Activated naive CD8-positive, alpha-beta T cell treated with anti-CD3 and anti-CD28 coated beads for 36 hours (primary cell): ENCODE measurements at regions not wholly inside any gene's neighbourhood (a gene's known extent, or its start where the extent isn't known, plus 50 kb on each side); places are given as distances from the start of the nearest gene placed in this dataset.

ENCODE experiments used
- DNase-seq: peaks from one replicate; pipeline ENCODE4 v3.0.0; 2021
- H3K27ac Mint-ChIP-seq: one replicate; pipeline ENCODE4 v1.8.0; 2022; ENCODE audit warnings: mild to moderate bottlenecking, moderate library complexity, mixed read lengths
- H3K27me3 Mint-ChIP-seq: one replicate; pipeline ENCODE4 v1.8.0; 2022; ENCODE audit warnings: mild to moderate bottlenecking, mixed read lengths
- H3K36me3 Mint-ChIP-seq: one replicate; pipeline ENCODE4 v1.8.0; 2021; ENCODE audit warnings: mild to moderate bottlenecking, mixed read lengths
- H3K4me1 Mint-ChIP-seq: one replicate; pipeline ENCODE4 v1.8.0; 2021; ENCODE audit warnings: mixed read lengths
- H3K4me3 Mint-ChIP-seq: one replicate; pipeline ENCODE4 v1.8.0; 2022; ENCODE audit warnings: mild to moderate bottlenecking, moderate library complexity, mixed read lengths
- H3K9me3 Mint-ChIP-seq: one replicate; pipeline ENCODE4 v1.8.0; 2022; ENCODE audit warnings: mixed read lengths

- no peak overlapping the region for H3K27ac Mint-ChIP-seq
- no peak for DNase-seq
- no peak overlapping the region for H3K4me3 Mint-ChIP-seq
- no peaks in the 10 kb centered on the region for H3K4me1 Mint-ChIP-seq
- H3K36me3 Mint-ChIP-seq, result no peaks in the 10 kb centered on the region
- no peaks in the 10 kb centered on the region for H3K27me3 Mint-ChIP-seq
- no peaks in the 10 kb centered on the region for H3K9me3 Mint-ChIP-seq
These were observed 107.3 kb upstream of the ALDH1B1 start for GRCh38 chr9:38285236-38285635.

GRCh38 chr9:38284588-38285051, 107.9 kb upstream of the ALDH1B1 start:
- no peaks in the 10 kb centered on the region for H3K4me1 Mint-ChIP-seq
- H3K27ac Mint-ChIP-seq, result no peak overlapping the region
- DNase-seq, result no peak
- H3K36me3 Mint-ChIP-seq, result no peaks in the 10 kb centered on the region
- no peaks in the 10 kb centered on the region for H3K9me3 Mint-ChIP-seq
- no peaks in the 10 kb centered on the region for H3K27me3 Mint-ChIP-seq
- no peak overlapping the region for H3K4me3 Mint-ChIP-seq

GRCh38 chr9:38284039-38284575, 108.4 kb upstream of the ALDH1B1 start:
- Mint-ChIP-seq H3K36me3 (no peaks in the 10 kb centered on the region), H3K4me3 (no peak overlapping the region), H3K27me3 (no peaks in the 10 kb centered on the region), H3K9me3 (no peaks in the 10 kb centered on the region), H3K27ac (no peak overlapping the region), H3K4me1 (peaks cover 4% of the 10 kb centered on the region)
- no peak for DNase-seq

- H3K27me3 Mint-ChIP-seq, result no peaks in the 10 kb centered on the region
- no peak overlapping the region for H3K27ac Mint-ChIP-seq
- H3K9me3 Mint-ChIP-seq, result no peaks in the 10 kb centered on the region
- H3K36me3 Mint-ChIP-seq, result no peaks in the 10 kb centered on the region
- peaks cover 12% of the 10 kb centered on the region for H3K4me1 Mint-ChIP-seq
- no peak overlapping the region for H3K4me3 Mint-ChIP-seq
- DNase-seq, result no peak
These were observed 109.7 kb upstream of the ALDH1B1 start for GRCh38 chr9:38282756-38283155.

DNA sequence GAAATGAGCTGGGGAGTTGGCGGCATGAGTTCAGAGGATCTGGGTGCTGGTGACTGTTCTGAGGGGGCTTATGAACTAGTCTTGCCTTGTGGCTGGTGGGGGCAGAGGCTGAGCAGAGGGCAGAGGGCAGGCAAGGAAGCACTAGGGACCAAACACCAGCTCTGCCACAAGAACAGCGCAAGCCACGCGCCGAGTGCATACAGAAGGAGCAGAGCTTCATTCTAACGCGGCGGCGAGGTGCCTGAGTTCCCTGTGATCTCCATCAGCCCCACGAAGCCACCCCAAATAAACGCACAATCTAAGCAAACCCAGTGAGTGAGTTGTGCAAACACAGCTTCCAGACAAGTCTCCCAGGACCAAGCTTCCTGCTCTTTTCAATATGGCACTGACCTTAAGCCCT, 110.6 kb upstream of the ALDH1B1 start:
- H3K36me3 Mint-ChIP-seq, result no peaks in the 10 kb centered on the region
- DNase-seq, result no peak
- H3K27me3 Mint-ChIP-seq, result no peaks in the 10 kb centered on the region
- peaks cover 12% of the 10 kb centered on the region for H3K4me1 Mint-ChIP-seq
- H3K27ac Mint-ChIP-seq, result no peak overlapping the region
- no peaks in the 10 kb centered on the region for H3K9me3 Mint-ChIP-seq
- H3K4me3 Mint-ChIP-seq, result no peak overlapping the region

DNA sequence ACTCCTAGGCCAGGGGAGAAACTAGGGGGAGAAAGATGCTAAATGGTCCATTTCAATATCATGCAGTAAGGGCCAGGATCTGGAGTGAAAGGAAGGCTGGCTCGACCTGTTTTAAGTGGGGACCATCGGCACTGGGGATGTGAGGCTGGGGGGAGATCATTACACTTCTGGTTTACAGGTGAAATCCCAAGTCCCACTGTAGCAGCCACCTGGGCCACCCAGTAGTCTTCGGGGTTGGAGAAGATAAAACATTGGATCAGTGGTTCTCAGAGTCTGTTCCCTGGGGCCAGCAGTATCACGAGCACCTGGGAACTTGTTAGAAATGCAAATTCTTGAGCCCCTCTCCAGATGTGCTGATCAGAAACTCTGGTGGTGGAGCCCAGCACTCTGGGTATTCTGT, 111.3 kb upstream of the ALDH1B1 start:
- Mint-ChIP-seq H3K4me3 (no peak overlapping the region), H3K4me1 (peaks cover 12% of the 10 kb centered on the region), H3K27ac (no peak overlapping the region), H3K27me3 (no peaks in the 10 kb centered on the region), H3K36me3 (no peaks in the 10 kb centered on the region), H3K9me3 (no peaks in the 10 kb centered on the region)
- no peak for DNase-seq

GRCh38 chr9:38280251-38280800, 112.2 kb upstream of the ALDH1B1 start:
- Mint-ChIP-seq H3K27ac (no peak overlapping the region), H3K9me3 (no peaks in the 10 kb centered on the region), H3K36me3 (no peaks in the 10 kb centered on the region), H3K4me3 (no peak overlapping the region), H3K4me1 (peaks cover 12% of the 10 kb centered on the region), H3K27me3 (no peaks in the 10 kb centered on the region)
- DNase-seq, result no peak

DNA sequence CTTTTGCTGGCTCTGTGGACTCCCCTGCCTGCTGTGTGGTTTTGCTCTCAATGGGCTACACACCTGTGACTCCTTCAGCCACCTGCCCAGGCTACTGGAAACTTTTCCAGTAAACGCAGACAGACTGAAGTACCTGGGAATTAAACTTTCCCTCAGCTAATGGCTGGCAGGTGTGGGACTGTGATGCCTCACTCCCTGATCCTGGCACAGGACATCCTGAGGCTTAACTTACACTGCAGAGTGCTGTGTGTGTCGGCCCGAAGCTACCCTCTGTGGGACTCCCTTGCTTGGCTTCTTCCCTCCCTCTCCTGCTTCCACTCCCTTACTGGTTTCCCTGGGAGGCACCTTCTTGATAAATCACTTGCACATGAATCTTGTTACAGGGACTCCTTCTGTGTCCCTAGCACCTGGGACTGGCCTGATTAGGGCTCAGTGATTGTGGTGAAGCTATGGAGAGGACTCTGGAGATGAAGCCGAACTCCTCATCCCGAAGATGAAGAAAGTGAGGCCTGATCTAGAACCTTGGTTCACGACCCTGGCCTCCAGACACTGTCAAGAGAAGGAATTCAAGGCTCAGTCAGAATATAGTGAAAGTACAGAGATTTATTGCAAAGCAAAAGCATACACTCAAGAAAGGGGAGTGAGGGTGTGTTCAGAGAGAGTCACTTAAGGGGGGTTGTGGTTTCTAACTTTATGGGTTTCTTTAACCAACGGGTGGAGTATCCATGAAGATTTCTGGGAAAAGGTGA, 113.4 kb upstream of the ALDH1B1 start:
- Mint-ChIP-seq H3K9me3 (no peaks in the 10 kb centered on the region), H3K36me3 (no peaks in the 10 kb centered on the region), H3K4me3 (no peak overlapping the region), H3K4me1 (peaks cover 12% of the 10 kb centered on the region), H3K27me3 (no peaks in the 10 kb centered on the region), H3K27ac (no peak overlapping the region)
- no peak for DNase-seq

GRCh38 chr9:38278457-38278856, 114.0 kb upstream of the ALDH1B1 start:
- Mint-ChIP-seq H3K36me3 (no peaks in the 10 kb centered on the region), H3K9me3 (no peaks in the 10 kb centered on the region), H3K27me3 (no peaks in the 10 kb centered on the region), H3K27ac (no peak overlapping the region), H3K4me1 (peaks cover 12% of the 10 kb centered on the region), H3K4me3 (no peak overlapping the region)
- DNase-seq, result no peak

DNA sequence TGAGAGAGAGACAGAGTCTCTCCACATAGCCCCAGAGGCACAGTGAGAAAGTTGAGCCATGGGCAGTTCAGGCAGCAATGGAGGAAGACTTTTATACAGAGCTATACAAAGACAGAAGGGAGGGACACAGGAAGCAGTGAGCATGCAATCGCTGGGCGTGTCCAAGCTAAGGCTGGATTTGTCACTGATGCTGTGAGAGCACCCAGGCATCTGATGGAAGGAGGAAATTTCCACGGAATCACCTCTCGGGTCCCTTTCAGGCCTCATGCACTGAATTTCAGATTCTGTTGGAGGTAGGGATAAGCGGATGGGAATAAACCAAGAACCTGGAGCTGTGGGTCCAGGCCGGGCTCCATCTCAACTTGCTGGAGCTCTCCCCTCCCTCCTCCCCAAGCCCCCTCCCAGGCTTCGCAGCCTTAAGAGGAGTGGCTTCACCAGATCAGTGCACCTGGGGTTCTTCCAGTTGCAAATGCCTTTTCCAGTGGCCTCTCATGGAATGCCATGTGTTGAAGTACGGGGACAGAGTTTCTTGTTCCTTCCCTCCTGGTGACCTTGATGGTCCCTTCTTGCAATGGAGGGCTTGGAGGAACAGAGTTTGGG, 114.8 kb upstream of the ALDH1B1 start:
- H3K4me3 Mint-ChIP-seq, result no peak overlapping the region
- DNase-seq, result no peak
- H3K36me3 Mint-ChIP-seq, result no peaks in the 10 kb centered on the region
- H3K9me3 Mint-ChIP-seq, result no peaks in the 10 kb centered on the region
- H3K27ac Mint-ChIP-seq, result no peak overlapping the region
- peaks cover 12% of the 10 kb centered on the region for H3K4me1 Mint-ChIP-seq
- no peaks in the 10 kb centered on the region for H3K27me3 Mint-ChIP-seq

GRCh38 chr9:38276771-38277439, 115.6 kb upstream of the ALDH1B1 start:
- peaks cover 12% of the 10 kb centered on the region for H3K4me1 Mint-ChIP-seq
- no peak overlapping the region for H3K4me3 Mint-ChIP-seq
- H3K27ac Mint-ChIP-seq, result no peak overlapping the region
- H3K9me3 Mint-ChIP-seq, result peaks cover 2% of the 10 kb centered on the region
- H3K36me3 Mint-ChIP-seq, result no peaks in the 10 kb centered on the region
- DNase-seq, result no peak
- no peaks in the 10 kb centered on the region for H3K27me3 Mint-ChIP-seq

DNA sequence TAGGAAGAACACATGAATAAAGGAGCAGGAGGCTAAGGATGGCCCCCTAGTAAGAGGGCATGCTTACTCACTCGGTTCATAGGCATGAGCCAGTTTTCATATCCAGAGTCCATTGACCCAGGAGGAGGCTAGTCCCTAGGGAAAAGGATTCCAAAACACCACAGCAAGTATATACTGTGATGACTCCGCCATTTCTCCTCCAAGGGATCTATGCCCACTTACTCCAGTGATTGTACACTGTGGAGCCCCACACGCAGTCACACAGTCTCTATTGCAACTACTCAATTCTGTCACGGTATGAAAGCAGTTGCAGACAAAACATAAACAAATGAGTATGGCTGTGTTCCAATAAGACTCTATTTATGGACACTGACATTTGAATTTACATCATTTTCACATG, 117.7 kb upstream of the ALDH1B1 start:
- Mint-ChIP-seq H3K36me3 (no peaks in the 10 kb centered on the region), H3K27ac (no peak overlapping the region), H3K4me3 (no peak overlapping the region), H3K9me3 (peaks cover 4% of the 10 kb centered on the region), H3K4me1 (peaks cover 12% of the 10 kb centered on the region), H3K27me3 (no peaks in the 10 kb centered on the region)
- no peak for DNase-seq

DNA sequence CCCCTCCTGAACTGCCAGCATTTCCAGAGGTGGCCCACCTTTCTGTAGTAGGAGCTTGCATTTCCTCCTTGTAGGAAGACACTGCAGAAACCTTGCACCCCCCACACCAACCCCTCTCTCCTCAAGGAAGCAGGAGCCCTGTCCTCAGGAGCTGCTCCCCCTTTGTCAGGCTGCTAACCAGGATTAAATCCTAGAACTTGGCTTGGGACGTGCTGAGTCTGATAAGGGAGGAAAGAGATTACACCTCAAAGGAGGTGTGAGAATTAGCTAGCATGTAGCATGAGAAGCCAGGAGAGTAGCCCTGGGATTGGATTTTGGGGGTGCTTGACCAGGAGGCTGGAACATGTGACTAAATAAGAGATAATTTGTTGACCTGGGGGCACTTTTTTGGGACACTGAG, 119.8 kb upstream of the ALDH1B1 start:
- no peak for DNase-seq
- Mint-ChIP-seq H3K27ac (no peak overlapping the region), H3K9me3 (peaks cover 4% of the 10 kb centered on the region), H3K36me3 (no peaks in the 10 kb centered on the region), H3K4me1 (no peaks in the 10 kb centered on the region), H3K27me3 (no peaks in the 10 kb centered on the region), H3K4me3 (no peak overlapping the region)

DNA sequence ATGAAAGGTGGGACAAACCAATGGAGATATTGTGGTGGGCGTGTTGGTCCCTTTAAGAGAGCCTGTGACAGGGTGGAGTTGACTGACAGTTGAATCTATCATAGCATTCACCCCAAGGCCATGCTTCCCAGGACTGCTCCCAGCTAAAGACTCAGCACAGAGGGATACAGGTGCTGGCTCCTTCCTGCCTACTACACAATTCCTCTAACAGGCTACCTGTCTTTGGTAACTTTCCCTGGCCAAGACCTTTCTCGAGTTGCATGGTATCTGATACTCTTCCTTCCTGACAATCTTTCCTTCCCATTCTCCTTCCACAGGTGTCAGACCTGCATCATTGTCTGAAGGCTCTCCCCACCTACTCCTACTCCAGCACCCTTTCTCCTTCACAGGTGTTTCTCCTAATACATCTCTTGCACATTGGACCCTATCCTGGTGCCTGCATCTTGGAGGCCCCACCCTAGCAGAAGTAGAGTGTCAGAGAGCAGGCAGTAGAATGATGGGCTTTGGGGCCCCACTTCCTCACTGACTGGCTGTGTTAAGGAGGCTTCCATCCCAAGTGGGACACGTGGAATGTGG, 120.7 kb upstream of the ALDH1B1 start:
- H3K27ac Mint-ChIP-seq, result no peak overlapping the region
- no peaks in the 10 kb centered on the region for H3K27me3 Mint-ChIP-seq
- H3K4me3 Mint-ChIP-seq, result no peak overlapping the region
- no peaks in the 10 kb centered on the region for H3K4me1 Mint-ChIP-seq
- peaks cover 4% of the 10 kb centered on the region for H3K9me3 Mint-ChIP-seq
- no peak for DNase-seq
- H3K36me3 Mint-ChIP-seq, result peaks cover under 1% of the 10 kb centered on the region

DNA sequence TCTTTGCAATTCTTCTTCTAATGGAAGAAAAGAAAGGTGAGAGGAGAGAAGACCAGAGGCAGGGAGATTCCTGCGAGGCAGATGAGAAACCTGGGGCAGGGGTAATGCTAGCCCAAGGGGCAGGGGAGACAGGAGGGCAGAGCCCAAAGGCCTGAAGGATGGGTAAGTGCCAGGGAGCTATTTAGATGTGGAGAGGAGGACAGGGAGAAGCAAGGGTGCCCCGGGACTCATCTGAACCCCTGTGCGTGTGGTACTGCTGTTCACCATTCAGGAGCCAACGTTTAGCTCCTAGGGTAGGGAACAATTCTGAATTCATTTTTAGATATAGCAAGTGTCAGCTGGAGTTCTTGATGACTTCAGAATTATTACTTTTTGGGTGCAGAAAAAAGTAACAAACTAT, 122.7 kb upstream of the ALDH1B1 start:
- Mint-ChIP-seq H3K4me3 (no peak overlapping the region), H3K4me1 (no peaks in the 10 kb centered on the region), H3K9me3 (peaks cover 19% of the 10 kb centered on the region), H3K27me3 (peaks cover 6% of the 10 kb centered on the region), H3K27ac (no peak overlapping the region), H3K36me3 (peaks cover 7% of the 10 kb centered on the region)
- no peak for DNase-seq
